GM12891 (cell line): ENCODE measurements at regions not wholly inside any gene's neighbourhood (a gene's known extent, or its start where the extent isn't known, plus 50 kb on each side); places are given as distances from the start of the nearest gene placed in this dataset.

Experiments
- PAX5 ChIP-seq: IDR thresholded peaks from 2 replicates; pipeline ENCODE4 v1.6.1; 2011; ENCODE audit warnings: low read length, moderate library complexity, mild to moderate bottlenecking; ENCODE audit not compliant: insufficient read depth, severe bottlenecking
- POLR2A ChIP-seq: IDR thresholded peaks from 2 replicates; pipeline ENCODE4 v1.6.1; 2011; ENCODE audit warnings: low read depth, low read length, control low read depth
- POLR2AphosphoS5 ChIP-seq: IDR thresholded peaks from 2 replicates; pipeline ENCODE4 v1.6.1; 2011; ENCODE audit warnings: low read depth, low read length, control low read depth
- POU2F2 ChIP-seq: IDR thresholded peaks from 2 replicates; pipeline ENCODE4 v1.6.1; 2011; ENCODE audit warnings: low read depth, mild to moderate bottlenecking, control low read depth, low read length, moderate library complexity
- SPI1 ChIP-seq: IDR thresholded peaks from 2 replicates; pipeline ENCODE4 v1.6.1; 2011; ENCODE audit warnings: low read depth, low read length, control low read depth
- TAF1 ChIP-seq: IDR thresholded peaks from 2 replicates; pipeline ENCODE4 v1.6.1; 2011; ENCODE audit warnings: low read depth, low read length, control low read depth

- TF ChIP-seq POLR2A: no peak
- TF ChIP-seq POLR2AphosphoS5: no peak
- no peak for TF ChIP-seq TAF1
- TF ChIP-seq SPI1: no peak
- TF ChIP-seq POU2F2: no peak
- TF ChIP-seq PAX5: no peak
Measured at GRCh38 chr1:185541871-185542301, 192.3 kb upstream of the HMCN1 start.
